ELR (cell line): ENCODE measurements at regions not wholly inside any gene's neighbourhood (a gene's known extent, or its start where the extent isn't known, plus 50 kb on each side); places are given as distances from the start of the nearest gene placed in this dataset.

Experiments used
- DNase-seq: peaks from one replicate; pipeline ENCODE4 v3.0.0-alpha.2; 2015; ENCODE audit warnings: low read depth

GRCh38 chr12:74910831-74911230 is 298.8 kb downstream of the KCNC2 start:
- DNase-seq: no peak

DNA sequence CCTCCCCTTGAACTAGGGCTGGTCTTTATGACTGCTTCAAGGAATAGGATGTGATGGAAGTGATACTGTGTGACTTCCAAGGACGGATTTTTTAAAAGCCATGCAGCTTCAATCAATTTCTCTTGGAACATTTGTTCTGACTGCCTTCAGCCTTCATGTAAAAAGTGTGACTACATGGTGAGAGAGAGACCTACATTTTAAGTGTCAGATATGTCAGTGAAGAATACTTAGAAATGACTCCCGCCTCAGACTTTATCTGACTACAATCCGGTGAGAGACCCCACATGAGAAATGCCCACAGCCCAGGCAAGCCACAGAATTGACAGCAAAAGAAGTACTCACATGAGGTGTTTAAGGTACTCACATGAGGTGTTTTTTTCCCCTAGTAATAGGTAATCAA is 295.3 kb downstream of the KCNC2 start:
- DNase-seq: no peak

- no peak for DNase-seq
Measured at GRCh38 chr12:74915718-74916117, 293.9 kb downstream of the KCNC2 start.

GRCh38 chr12:74917743-74918142 is 291.9 kb downstream of the KCNC2 start:
- DNase-seq: no peak

DNA sequence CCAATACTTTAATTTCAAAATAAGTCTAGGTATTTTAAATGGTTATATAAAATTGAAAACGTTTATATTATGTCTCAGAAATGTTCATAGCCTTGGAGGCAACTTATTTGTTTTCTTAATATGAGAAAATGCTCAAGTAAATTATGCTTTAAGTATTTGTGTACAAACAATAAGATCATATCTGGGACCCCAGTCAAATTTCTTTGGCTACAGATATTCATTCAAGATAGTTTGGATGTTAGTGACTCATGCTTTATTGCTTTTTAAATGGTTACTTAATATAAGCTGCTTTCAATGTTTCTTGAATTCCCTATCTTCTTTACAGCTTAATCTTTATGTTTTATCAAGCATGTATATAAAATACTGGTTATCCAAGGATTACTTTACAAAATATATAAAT is 291.3 kb downstream of the KCNC2 start:
- DNase-seq: no peak

GRCh38 chr12:74922117-74922516 is 287.5 kb downstream of the KCNC2 start:
- no peak for DNase-seq

- no peak for DNase-seq
Measured at GRCh38 chr12:74922642-74923041, 287.0 kb downstream of the KCNC2 start.

DNA sequence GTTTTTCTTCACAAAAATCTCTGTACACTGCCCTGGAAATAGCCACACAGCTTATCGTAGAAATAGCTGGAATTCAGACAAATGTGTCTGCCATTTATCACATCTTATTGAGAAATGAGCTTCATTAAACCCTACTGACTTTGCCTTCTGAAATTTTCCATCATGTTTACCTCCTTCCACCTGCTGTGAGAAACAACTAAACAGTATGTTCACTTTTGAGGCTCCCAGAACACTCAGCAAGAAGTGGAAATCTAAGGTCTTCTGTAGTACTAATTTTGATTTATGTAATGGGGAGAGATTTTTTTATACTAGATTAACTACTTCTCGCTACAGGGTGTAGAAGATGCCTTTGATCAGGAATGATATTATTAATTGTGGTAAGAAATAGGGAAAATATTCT is 268.0 kb downstream of the KCNC2 start:
- no peak for DNase-seq

DNA sequence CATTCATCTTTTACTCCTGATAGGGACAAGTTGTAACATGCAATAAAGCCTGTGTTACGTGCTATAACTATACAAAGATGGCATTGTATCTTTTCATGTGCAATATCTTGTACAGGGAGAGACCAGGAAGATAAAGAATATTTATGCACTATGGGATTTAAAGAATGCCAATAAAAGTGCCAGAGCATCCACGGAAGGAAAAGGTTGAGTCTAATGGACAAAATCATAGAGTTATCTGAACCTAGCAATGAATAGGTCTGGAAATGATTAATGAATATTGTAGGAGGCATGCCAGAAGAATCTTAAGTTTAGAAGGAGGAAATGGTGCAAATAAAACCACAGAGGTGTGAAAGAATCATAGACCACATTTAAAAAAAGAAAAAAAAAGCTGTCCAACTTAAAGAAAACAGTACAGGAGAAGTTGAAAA is 263.9 kb downstream of the KCNC2 start:
- no peak for DNase-seq

DNA sequence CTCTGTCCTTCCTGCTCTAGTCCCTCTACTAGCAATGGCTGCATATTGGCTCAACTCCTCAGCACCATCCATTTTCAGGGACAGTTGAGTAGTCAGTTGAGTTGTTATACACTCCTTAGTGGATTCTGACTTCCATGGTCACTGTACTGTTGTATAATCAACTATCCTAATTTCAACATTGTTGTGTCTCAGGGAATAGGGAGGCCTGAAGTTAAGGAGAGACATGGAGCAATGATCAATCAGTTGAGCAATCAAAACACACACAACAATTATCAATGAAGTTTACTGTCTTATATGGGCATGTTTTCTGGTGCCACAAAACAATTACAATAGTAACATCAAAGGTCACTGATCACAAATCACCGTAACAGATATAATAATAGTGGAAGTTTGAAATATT is 255.9 kb downstream of the KCNC2 start:
- no peak for DNase-seq

DNA sequence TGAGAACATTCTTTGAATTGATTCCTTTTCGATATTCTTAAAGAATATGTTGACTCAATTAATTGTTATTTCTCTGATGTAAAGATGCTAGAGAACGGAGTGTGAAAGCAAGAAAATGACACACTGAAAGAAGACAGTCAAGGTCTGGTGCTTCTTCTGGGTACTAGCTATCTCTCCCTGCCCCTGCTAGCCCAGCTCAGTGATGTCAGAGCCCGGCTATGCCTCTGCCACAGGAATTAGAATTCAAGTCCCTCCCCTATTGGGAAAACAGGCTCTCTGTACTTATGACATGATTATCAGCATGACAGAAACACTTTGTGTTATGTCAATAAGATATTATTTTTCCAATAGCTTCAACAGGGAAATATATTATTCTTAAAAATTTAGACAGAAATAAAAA is 252.4 kb downstream of the KCNC2 start:
- DNase-seq: no peak

DNA sequence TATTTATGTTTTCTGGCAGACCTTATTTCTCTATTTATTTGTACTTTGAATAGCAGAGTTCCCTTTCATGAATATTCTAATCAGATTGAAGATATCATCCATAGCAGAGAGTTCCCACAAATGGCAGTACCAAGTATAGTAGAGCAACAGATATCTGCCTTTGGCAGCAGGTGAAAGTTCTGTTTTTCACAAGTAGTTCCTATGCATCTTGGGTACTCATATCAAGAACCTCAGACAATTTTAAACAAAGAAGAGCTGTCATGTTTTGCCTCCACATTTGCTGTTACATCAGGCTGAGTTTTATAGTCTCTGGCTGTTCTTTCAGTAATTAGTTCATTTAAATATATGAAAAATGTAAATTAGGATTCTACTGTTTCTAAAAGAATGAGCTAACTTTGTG is 252.0 kb downstream of the KCNC2 start:
- no peak for DNase-seq

GRCh38 chr12:74959657-74960056 is 250.0 kb downstream of the KCNC2 start:
- DNase-seq: no peak

DNA sequence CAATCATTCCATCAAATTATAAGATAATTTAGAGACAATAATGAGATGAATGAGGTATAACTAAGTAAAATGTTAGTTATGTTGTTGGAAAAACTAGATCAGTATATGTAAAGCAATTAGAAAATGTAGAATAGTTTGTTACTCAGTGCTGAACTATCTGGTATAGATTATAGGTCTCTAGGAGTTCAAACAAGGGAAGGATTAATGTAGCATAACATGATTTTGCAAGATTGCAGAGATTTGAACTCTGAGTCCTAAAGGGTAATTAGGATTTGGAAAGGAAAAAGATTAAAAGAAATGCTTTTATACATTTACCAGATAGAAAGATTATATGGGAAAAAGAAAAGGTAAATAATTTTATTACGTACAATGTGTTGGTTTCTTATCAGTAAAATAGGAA is 246.3 kb downstream of the KCNC2 start:
- DNase-seq: no peak

DNA sequence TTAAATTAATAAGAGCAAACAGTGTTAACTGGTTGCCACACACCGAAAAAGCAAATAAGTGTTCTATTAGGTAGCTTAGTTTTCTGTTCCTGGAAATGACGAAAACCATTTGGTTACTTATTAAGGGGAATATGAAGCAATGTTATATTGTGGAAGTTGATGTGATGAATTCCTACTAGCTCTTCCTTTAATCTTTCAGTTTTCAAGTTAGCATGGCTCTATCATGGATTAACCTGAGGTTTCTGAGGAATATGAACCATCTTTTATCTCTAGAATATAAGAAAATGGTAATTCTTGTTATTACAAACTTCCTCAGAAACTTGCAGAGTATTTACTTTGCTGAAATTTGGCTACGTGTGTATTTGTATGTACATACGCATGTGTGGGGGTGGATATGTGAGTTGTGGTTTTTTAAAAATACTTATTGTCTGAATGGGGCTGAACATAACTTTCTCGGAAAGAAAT is 245.7 kb downstream of the KCNC2 start:
- no peak for DNase-seq

DNA sequence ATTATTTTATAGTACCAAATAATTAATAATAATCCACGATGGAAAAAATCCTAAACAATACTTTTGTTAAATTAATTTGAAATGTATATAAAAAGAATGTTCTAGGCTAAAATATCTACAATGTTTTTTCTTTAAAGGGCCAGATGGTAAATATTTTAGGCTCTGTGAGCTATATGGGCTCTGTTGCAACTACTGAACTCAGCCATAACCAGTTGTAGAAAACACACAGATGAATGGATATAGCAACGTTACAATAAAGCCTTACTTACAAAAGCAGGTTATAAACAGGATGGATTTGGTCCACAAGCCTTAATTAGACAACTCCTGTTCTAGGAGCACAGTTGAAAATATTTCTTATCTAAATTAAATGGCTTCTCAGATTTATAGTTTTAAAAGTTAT is 245.2 kb downstream of the KCNC2 start:
- DNase-seq: no peak

DNA sequence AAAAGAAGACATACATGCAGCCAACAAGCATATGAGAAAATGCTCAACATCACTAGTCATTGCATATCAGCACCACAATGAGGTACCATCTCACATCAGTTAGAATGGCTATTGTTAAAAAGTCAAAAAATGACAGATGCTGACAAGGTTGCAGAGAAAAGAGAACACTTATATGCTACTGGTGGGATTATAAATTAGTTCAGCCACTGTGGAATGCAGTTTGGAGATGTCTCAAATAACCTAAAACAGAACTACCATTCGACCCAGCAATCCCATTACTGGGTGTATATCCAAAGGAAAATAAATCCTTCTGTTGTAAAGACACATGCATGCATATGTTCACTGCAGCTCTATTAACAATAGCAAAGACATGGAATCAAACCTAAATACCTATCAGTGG is 238.4 kb downstream of the KCNC2 start:
- no peak for DNase-seq

DNA sequence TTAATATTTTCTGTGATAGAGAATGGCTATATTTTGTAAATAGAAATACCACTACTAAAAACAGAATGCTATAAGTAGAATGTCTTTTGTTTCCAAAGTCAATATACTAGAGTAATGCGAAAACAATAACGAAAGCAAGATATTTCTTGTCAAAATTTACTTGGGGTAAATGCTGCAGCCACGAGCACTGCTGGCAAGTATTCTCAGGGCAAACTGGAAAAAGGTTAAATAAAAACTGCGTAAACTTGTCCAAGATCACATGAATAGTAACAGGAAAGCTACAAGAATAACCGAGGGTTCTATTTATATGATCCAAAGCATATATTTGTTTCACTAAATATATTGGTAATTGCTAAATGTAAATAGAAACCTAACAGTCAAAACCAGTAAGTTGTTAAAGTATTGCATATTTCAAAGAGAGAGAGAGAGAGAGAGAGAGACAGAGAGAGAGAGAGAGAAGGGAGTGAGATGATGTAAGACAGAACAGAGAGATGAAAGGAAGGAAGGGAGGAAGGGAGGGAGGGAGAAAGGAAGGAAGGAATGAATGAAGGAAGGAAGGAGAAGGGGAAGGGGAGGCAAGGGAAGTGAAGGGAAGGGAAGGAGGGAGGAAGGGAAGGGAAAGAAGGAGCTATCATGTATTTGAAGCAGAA is 231.7 kb downstream of the KCNC2 start:
- no peak for DNase-seq

- no peak for DNase-seq
Measured at GRCh38 chr12:74980510-74980909, 229.1 kb downstream of the KCNC2 start.

- no peak for DNase-seq
Measured at GRCh38 chr12:74981541-74981940, 228.1 kb downstream of the KCNC2 start.

DNA sequence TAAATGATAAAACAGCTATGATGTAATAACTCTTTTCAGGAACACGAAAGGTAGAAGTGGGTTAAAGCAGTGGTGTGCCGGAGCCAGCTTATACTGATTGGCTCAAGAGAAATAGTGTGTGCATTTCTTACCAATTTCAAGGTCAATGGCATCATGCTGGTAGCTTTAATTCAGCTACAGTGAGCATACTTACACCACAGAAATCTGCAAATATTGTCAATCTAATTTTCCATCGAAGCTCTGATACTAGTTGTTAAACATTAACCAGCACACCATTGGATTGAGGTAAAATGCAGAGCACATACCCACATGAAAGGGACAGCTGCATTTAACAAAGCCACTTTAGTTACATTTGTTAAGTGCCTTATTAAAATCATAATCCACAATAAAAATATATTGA is 225.7 kb downstream of the KCNC2 start:
- no peak for DNase-seq

DNA sequence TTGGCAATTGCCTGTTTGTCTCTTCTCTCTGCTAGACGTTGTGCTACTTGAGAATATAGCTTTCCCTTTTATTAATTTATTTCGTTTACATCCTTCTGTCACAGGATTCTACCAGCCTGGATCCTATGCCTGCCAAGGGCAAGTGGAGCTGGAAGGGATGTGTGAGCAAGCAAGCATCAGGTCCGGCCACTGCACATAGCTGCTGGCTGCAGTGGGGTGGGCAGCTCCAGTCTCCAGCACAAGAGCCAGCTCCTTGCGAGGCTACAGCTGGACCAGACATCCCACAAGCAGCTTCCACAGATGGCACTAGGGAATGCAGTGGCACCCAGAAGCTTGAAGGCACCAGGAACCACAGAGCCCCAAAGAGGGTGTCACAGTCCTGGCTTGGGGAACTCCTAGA is 225.0 kb downstream of the KCNC2 start:
- no peak for DNase-seq

- DNase-seq: no peak
Measured at GRCh38 chr12:74985293-74985985, 224.2 kb downstream of the KCNC2 start.

DNA sequence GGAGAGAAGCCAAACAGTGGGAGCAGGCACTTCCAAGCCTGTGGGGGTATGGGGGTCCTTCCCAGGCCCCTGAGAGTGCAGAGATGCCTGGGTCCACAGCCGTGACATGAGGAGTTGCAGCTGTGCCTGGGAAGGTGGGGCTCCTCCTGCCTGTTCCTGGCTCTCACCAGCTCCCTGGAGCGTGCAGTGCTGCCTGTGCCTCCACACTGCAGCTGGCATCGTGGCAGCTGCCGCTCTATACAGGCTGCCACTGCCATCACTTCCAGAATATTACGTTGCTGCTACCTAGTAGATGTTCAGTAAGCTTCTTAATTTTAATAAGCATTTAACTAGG is 223.7 kb downstream of the KCNC2 start:
- no peak for DNase-seq
